HEK293 (cell line): ENCODE measurements at regions not wholly inside any gene's neighbourhood (a gene's known extent, or its start where the extent isn't known, plus 50 kb on each side); places are given as distances from the start of the nearest gene placed in this dataset.

Experiments
- CTCF ChIA-PET: fragments of 350-600 bp; formaldehyde crosslinking; extraction: SDS; loops from one replicate; lab custom pipeline; 2021; ENCODE audit warnings: antibody characterized with exemption; lab: Yijun Ruan, JAX
- POLR2A ChIA-PET: fragments of 300-600 bp; formaldehyde crosslinking; extraction: SDS; loops from one replicate; lab custom pipeline; 2020; ENCODE audit warnings: antibody characterized with exemption, inconsistent platforms; lab: Yijun Ruan, JAX
- H3K27ac ChIP-seq: fragments of 200-500 bp; sonication (Bioruptor generic); 2 replicates; pipeline ENCODE4 v1.5.1; 2014; ENCODE audit warnings: low read depth, low read length, control low read depth, inconsistent platforms; ENCODE audit errors: extremely low read depth
- H3K36me3 ChIP-seq, 2 experiments: fragments of 200-500 bp in 1 of 2; sonication (Bioruptor generic) in 1 of 2; 1 replicate in 1 of 2; 2 replicates in 1 of 2; pipeline ENCODE4 v1.5.1; 2014 to 2017; ENCODE audit warnings: inconsistent platforms in 2 of 2, low read length in 2 of 2; ENCODE audit not compliant: control insufficient read depth in 2 of 2, insufficient read depth in 1 of 2
- H3K4me1 ChIP-seq: fragments of 200-500 bp; sonication (Bioruptor generic); 2 replicates; pipeline ENCODE4 v1.5.1; 2014; ENCODE audit warnings: mild to moderate bottlenecking, low read length, inconsistent platforms; ENCODE audit not compliant: control insufficient read depth, insufficient read depth
- H3K4me3 ChIP-seq: 2 replicates; pipeline ENCODE4 v1.5.1; 2011; ENCODE audit warnings: low read depth, mild to moderate bottlenecking, control low read depth, low read length, moderate library complexity
- H3K9me3 ChIP-seq: fragments of 200-500 bp; sonication (Bioruptor generic); 2 replicates; pipeline ENCODE4 v1.5.1; 2014; ENCODE audit warnings: low read depth, low read length, inconsistent platforms; ENCODE audit not compliant: control insufficient read depth, insufficient read depth
- BCL11A ChIP-seq: fragments of 450-650 bp; formaldehyde crosslinking; IDR thresholded peaks from 2 replicates; pipeline ENCODE4 v1.5.1; 2016; ENCODE audit warnings: low read depth, missing biosample characterization, missing genetic modification characterization
- GFI1B ChIP-seq: fragments of 450-650 bp; formaldehyde crosslinking; IDR thresholded peaks from 2 replicates; pipeline ENCODE4 v1.5.1; 2016; ENCODE audit warnings: missing biosample characterization, missing genetic modification characterization
- HIC1 ChIP-seq: fragments of 450-650 bp; formaldehyde crosslinking; IDR thresholded peaks from 2 replicates; pipeline ENCODE4 v1.5.1; 2016; ENCODE audit warnings: missing biosample characterization, missing genetic modification characterization
- HOXA7 ChIP-seq: sonication (generic); formaldehyde crosslinking; IDR thresholded peaks from 2 replicates; pipeline ENCODE4 v1.8.1; 2022; ENCODE audit warnings: missing genetic modification reagents, borderline replicate concordance
- IKZF3 ChIP-seq: fragments of 450-650 bp; IDR thresholded peaks from 2 replicates; pipeline ENCODE4 v1.5.0; 2018; ENCODE audit warnings: missing biosample characterization, mild to moderate bottlenecking, missing genetic modification characterization, moderate library complexity
- MEIS1 ChIP-seq: sonication (generic); formaldehyde crosslinking; IDR thresholded peaks from 2 replicates; pipeline ENCODE4 v1.8.1; 2022; ENCODE audit warnings: missing genetic modification reagents, mild to moderate bottlenecking, borderline replicate concordance
- MZF1 ChIP-seq: fragments of 450-650 bp; formaldehyde crosslinking; IDR thresholded peaks from 2 replicates; pipeline ENCODE4 v1.5.1; 2017; ENCODE audit warnings: missing biosample characterization, missing genetic modification characterization, borderline replicate concordance
- PRDM4 ChIP-seq: fragments of 450-650 bp; formaldehyde crosslinking; IDR thresholded peaks from 2 replicates; pipeline ENCODE4 v1.5.1; 2017; ENCODE audit warnings: missing biosample characterization, missing genetic modification characterization
- WT1 ChIP-seq: fragments of 450-650 bp; formaldehyde crosslinking; IDR thresholded peaks from 2 replicates; pipeline ENCODE4 v1.5.1; 2016; ENCODE audit warnings: missing biosample characterization, missing genetic modification characterization
- ZNF146 ChIP-seq: fragments of 450-650 bp; formaldehyde crosslinking; IDR thresholded peaks from 2 replicates; pipeline ENCODE4 v1.5.1; 2016; ENCODE audit warnings: missing biosample characterization, missing genetic modification characterization
- ZNF169 ChIP-seq: fragments of 450-650 bp; formaldehyde crosslinking; IDR thresholded peaks from 2 replicates; pipeline ENCODE4 v1.5.1; 2016; ENCODE audit warnings: missing biosample characterization, missing genetic modification characterization
- ZNF174 ChIP-seq: fragments of 450-650 bp; formaldehyde crosslinking; IDR thresholded peaks from 2 replicates; pipeline ENCODE4 v1.5.0; 2017; ENCODE audit warnings: missing biosample characterization, mild to moderate bottlenecking, missing genetic modification characterization
- ZNF175 ChIP-seq: fragments of 450-650 bp; formaldehyde crosslinking; IDR thresholded peaks from 2 replicates; pipeline ENCODE4 v1.5.1; 2016; ENCODE audit warnings: missing biosample characterization, missing genetic modification characterization
- ZNF211 ChIP-seq: fragments of 450-650 bp; formaldehyde crosslinking; IDR thresholded peaks from 2 replicates; pipeline ENCODE4 v1.5.1; 2016; ENCODE audit warnings: low read depth, missing biosample characterization, missing genetic modification characterization
- ZNF23 ChIP-seq: fragments of 450-650 bp; formaldehyde crosslinking; IDR thresholded peaks from 2 replicates; pipeline ENCODE4 v1.5.1; 2016; ENCODE audit warnings: missing biosample characterization, missing genetic modification characterization, borderline replicate concordance
- ZNF239 ChIP-seq: fragments of 450-650 bp; formaldehyde crosslinking; IDR thresholded peaks from 2 replicates; pipeline ENCODE4 v1.5.1; 2016; ENCODE audit warnings: missing biosample characterization, missing genetic modification characterization
- ZNF274 ChIP-seq, 2 experiments: fragments of 200-500 bp in 1 of 2; fragments of 450-650 bp in 1 of 2; sonication (Bioruptor generic) in 1 of 2; formaldehyde crosslinking in 1 of 2; IDR thresholded peaks; 2 replicates each; pipeline versions ENCODE4 v1.5.1 to v1.6.1; 2014 to 2016; ENCODE audit warnings: borderline replicate concordance in 1 of 2, inconsistent platforms in 1 of 2, low read length in 1 of 2, missing biosample characterization in 1 of 2, missing genetic modification characterization in 1 of 2
- ZNF398 ChIP-seq: fragments of 450-650 bp; formaldehyde crosslinking; IDR thresholded peaks from 2 replicates; pipeline ENCODE4 v1.5.1; 2017; ENCODE audit warnings: missing biosample characterization, missing genetic modification characterization
- ZNF510 ChIP-seq: fragments of 450-650 bp; formaldehyde crosslinking; IDR thresholded peaks from 2 replicates; pipeline ENCODE4 v1.5.1; 2018; ENCODE audit warnings: mild to moderate bottlenecking, missing genetic modification characterization, missing biosample characterization; ENCODE audit not compliant: insufficient replicate concordance
- ZNF521 ChIP-seq: fragments of 450-650 bp; formaldehyde crosslinking; IDR thresholded peaks from 2 replicates; pipeline ENCODE4 v1.5.1; 2017; ENCODE audit warnings: missing biosample characterization, mild to moderate bottlenecking, missing genetic modification characterization
- ZNF548 ChIP-seq: fragments of 450-650 bp; formaldehyde crosslinking; IDR thresholded peaks from 2 replicates; pipeline ENCODE4 v1.5.1; 2016; ENCODE audit warnings: missing biosample characterization, missing genetic modification characterization
- ZNF658 ChIP-seq: fragments of 450-650 bp; formaldehyde crosslinking; IDR thresholded peaks from 2 replicates; pipeline ENCODE4; 2016; ENCODE audit warnings: missing biosample characterization, missing genetic modification characterization
- ZNF677 ChIP-seq: fragments of 450-650 bp; IDR thresholded peaks from 2 replicates; pipeline ENCODE4 v1.5.0; 2018; ENCODE audit warnings: missing biosample characterization, mild to moderate bottlenecking, missing genetic modification characterization, moderate library complexity
- ZNF701 ChIP-seq: fragments of 450-650 bp; formaldehyde crosslinking; IDR thresholded peaks from 2 replicates; pipeline ENCODE4 v1.5.1; 2016; ENCODE audit warnings: missing biosample characterization, missing genetic modification characterization
- ZSCAN18 ChIP-seq: fragments of 450-650 bp; formaldehyde crosslinking; IDR thresholded peaks from 2 replicates; pipeline ENCODE4 v1.5.1; 2016; ENCODE audit warnings: missing biosample characterization, missing genetic modification characterization
- ZXDB ChIP-seq: fragments of 450-650 bp; formaldehyde crosslinking; IDR thresholded peaks from 2 replicates; pipeline ENCODE4 v1.5.1; 2016; ENCODE audit warnings: missing biosample characterization, missing genetic modification characterization

GRCh38 chr5:74957906-74958305 is 91.7 kb upstream of the FAM169A start (continued):
- TF ChIP-seq PRDM4 (tag by site-specific recombination) (no peak), BCL11A (tag by site-specific recombination) (no peak)

- no peaks in the 10 kb centered on the region for H3K4me1 ChIP-seq
- no peaks in the 10 kb centered on the region for H3K9me3 ChIP-seq
- TF ChIP-seq MEIS1 (no peak), ZNF274 (IDR thresholded peaks at IDR 0.05; ENCODE audit: low read length) (no peak), ZNF274 (tag by site-specific recombination; IDR thresholded peaks at IDR 0.05; ENCODE audit: borderline replicate concordance) (no peak), ZNF658 (tag by site-specific recombination) (no peak), GFI1B (tag by site-specific recombination) (no peak), ZXDB (tag by site-specific recombination) (no peak), ZNF146 (tag by site-specific recombination) (no peak), ZNF23 (tag by site-specific recombination) (no peak), MZF1 (tag by site-specific recombination) (no peak), ZNF521 (tag by site-specific recombination) (no peak), ZNF174 (no peak), ZNF677 (tag by site-specific recombination) (no peak), IKZF3 (no peak), ZNF548 (tag by site-specific recombination) (no peak), WT1 (tag by site-specific recombination) (no peak)
- H3K36me3 ChIP-seq, result no peaks in the 10 kb centered on the region
- H3K4me3 ChIP-seq, result no peak overlapping the region
- H3K27ac ChIP-seq, result no peak overlapping the region
- ChIA-PET POLR2A (no interaction called here), CTCF (no interaction called here)
Observed at GRCh38 chr5:74957029-74957784, 91.0 kb upstream of the FAM169A start.

GRCh38 chr5:74956278-74956677 is 90.1 kb upstream of the FAM169A start:
- Histone ChIP-seq H3K27ac (no peak overlapping the region), H3K9me3 (no peaks in the 10 kb centered on the region), H3K36me3 (no peaks in the 10 kb centered on the region), H3K4me3 (no peak overlapping the region), H3K4me1 (no peaks in the 10 kb centered on the region)
- ChIA-PET POLR2A (no interaction called here), CTCF (no interaction called here)
- TF ChIP-seq ZNF510 (no peak), ZNF175 (tag by site-specific recombination) (no peak), ZNF239 (tag by site-specific recombination) (no peak), GFI1B (tag by site-specific recombination) (no peak), HOXA7 (CRISPR knock-in tag) (no peak), ZNF174 (no peak), ZNF398 (tag by site-specific recombination) (no peak), ZSCAN18 (tag by site-specific recombination) (no peak), ZNF274 (IDR thresholded peaks at IDR 0.05; ENCODE audit: low read length) (no peak), ZNF274 (tag by site-specific recombination; IDR thresholded peaks at IDR 0.05; ENCODE audit: borderline replicate concordance) (no peak), HIC1 (no peak), ZNF701 (tag by site-specific recombination) (no peak), ZNF169 (tag by site-specific recombination) (no peak), ZNF211 (tag by site-specific recombination) (no peak)
